Naive B cell (primary cell): ENCODE measurements at regions not wholly inside any gene's neighbourhood (a gene's known extent, or its start where the extent isn't known, plus 50 kb on each side); places are given as distances from the start of the nearest gene placed in this dataset.
A peak's percentile ranks its signal among the peaks of the same experiment; 100 is the strongest.

Experiments used
- ATAC-seq, 2 donors: fragments of 150-1000 bp; cut with Tn5 transposase; 2 replicates each; pipeline ENCODE4 v1.10.0; 2021; ENCODE audit warnings: low read depth in 2 of 2, mild to moderate bottlenecking in 2 of 2, moderate library complexity in 2 of 2
- DNase-seq: peaks from one replicate; pipeline ENCODE4 v3.0.0; 2022
- H3K27ac Mint-ChIP-seq, 6 donors: one replicate each; pipeline ENCODE4 v1.8.0; 2020 to 2022; ENCODE audit warnings: mild to moderate bottlenecking in 6 of 6, mixed read lengths in 6 of 6, moderate library complexity in 5 of 6, inconsistent platforms in 2 of 6
- H3K27me3 Mint-ChIP-seq, 3 donors: one replicate each; pipeline ENCODE4 v1.8.0; 2021 to 2022; ENCODE audit warnings: mixed read lengths in 3 of 3, mild to moderate bottlenecking in 1 of 3
- H3K36me3 Mint-ChIP-seq, 2 donors: one replicate each; pipeline ENCODE4 v1.8.0; 2020 to 2022; ENCODE audit warnings: mixed read lengths in 2 of 2, inconsistent platforms in 1 of 2, mild to moderate bottlenecking in 1 of 2
- H3K4me1 Mint-ChIP-seq, 3 donors: one replicate each; pipeline ENCODE4 v1.8.0; 2020 to 2022; ENCODE audit warnings: mixed read lengths in 3 of 3, inconsistent platforms in 1 of 3, mild to moderate bottlenecking in 1 of 3, moderate library complexity in 1 of 3
- H3K4me3 Mint-ChIP-seq, 8 donors: one replicate each; pipeline ENCODE4 v1.8.0; 2020 to 2022; ENCODE audit warnings: mild to moderate bottlenecking in 8 of 8, mixed read lengths in 8 of 8, moderate library complexity in 8 of 8, inconsistent platforms in 2 of 8
- H3K9me3 Mint-ChIP-seq, 7 donors: one replicate each; pipeline ENCODE4 v1.8.0; 2020 to 2022; ENCODE audit warnings: mixed read lengths in 7 of 7, mild to moderate bottlenecking in 5 of 7, inconsistent platforms in 2 of 7, moderate library complexity in 1 of 7

GRCh38 chr7:156169474-156170370 is 357.5 kb upstream of the SHH start:
- DNase-seq, result no peak
- no peak for ATAC-seq
- no peaks in the 10 kb centered on the region for H3K4me1 Mint-ChIP-seq
- H3K4me3 Mint-ChIP-seq, result no peak overlapping the region
- H3K9me3 Mint-ChIP-seq, result peaks cover 0 to 5% (median 0%) of the 10 kb centered on the region in 7 donors
- H3K36me3 Mint-ChIP-seq, result no peaks in the 10 kb centered on the region
- H3K27ac Mint-ChIP-seq, result no peak overlapping the region
- H3K27me3 Mint-ChIP-seq, result peaks cover 0 to 8% (median 0%) of the 10 kb centered on the region in 3 donors

GRCh38 chr7:156168434-156168833 is 356.2 kb upstream of the SHH start:
- no peaks in the 10 kb centered on the region for H3K36me3 Mint-ChIP-seq
- no peak overlapping the region for H3K4me3 Mint-ChIP-seq
- ATAC-seq (no peak), DNase-seq (no peak)
- peaks cover 0 to 8% (median 0%) of the 10 kb centered on the region in 3 donors for H3K27me3 Mint-ChIP-seq
- peaks cover 0 to 5% (median 0%) of the 10 kb centered on the region in 7 donors for H3K9me3 Mint-ChIP-seq
- no peak overlapping the region for H3K27ac Mint-ChIP-seq
- H3K4me1 Mint-ChIP-seq, result no peaks in the 10 kb centered on the region

GRCh38 chr7:156167987-156168386 is 355.7 kb upstream of the SHH start:
- Mint-ChIP-seq H3K4me3 (no peak overlapping the region), H3K27me3 (peaks cover 0 to 8% (median 0%) of the 10 kb centered on the region in 3 donors), H3K27ac (peak overlapping the region in 1 of 6 donors; percentile 38), H3K36me3 (no peaks in the 10 kb centered on the region), H3K4me1 (no peaks in the 10 kb centered on the region), H3K9me3 (peaks cover 0 to 5% (median 0%) of the 10 kb centered on the region in 7 donors)
- no peak for ATAC-seq
- no peak for DNase-seq

- Mint-ChIP-seq H3K4me3 (no peak overlapping the region), H3K4me1 (no peaks in the 10 kb centered on the region), H3K9me3 (peaks cover 0 to 5% (median 0%) of the 10 kb centered on the region in 7 donors), H3K36me3 (no peaks in the 10 kb centered on the region), H3K27me3 (peaks cover 0 to 8% (median 5%) of the 10 kb centered on the region in 3 donors), H3K27ac (no peak overlapping the region)
- DNase-seq (no peak), ATAC-seq (no peak)
Observed at GRCh38 chr7:156167417-156167807, 355.1 kb upstream of the SHH start.

GRCh38 chr7:156166692-156167416 is 354.6 kb upstream of the SHH start:
- Mint-ChIP-seq H3K36me3 (no peaks in the 10 kb centered on the region), H3K4me3 (no peak overlapping the region), H3K9me3 (peaks cover 0 to 5% (median 0%) of the 10 kb centered on the region in 7 donors), H3K4me1 (no peaks in the 10 kb centered on the region), H3K27ac (no peak overlapping the region), H3K27me3 (peaks cover 0 to 8% (median 5%) of the 10 kb centered on the region in 3 donors)
- no peak for DNase-seq
- no peak for ATAC-seq

- DNase-seq (no peak), ATAC-seq (no peak)
- Mint-ChIP-seq H3K36me3 (no peaks in the 10 kb centered on the region), H3K27me3 (peaks cover 6 to 8% (median 7%) of the 10 kb centered on the region in 3 donors), H3K27ac (no peak overlapping the region), H3K4me1 (no peaks in the 10 kb centered on the region), H3K9me3 (peaks cover 0 to 5% (median 2%) of the 10 kb centered on the region in 7 donors), H3K4me3 (no peak overlapping the region)
Observed at GRCh38 chr7:156163747-156164146, 351.5 kb upstream of the SHH start.

- Mint-ChIP-seq H3K27me3 (peaks cover 8 to 11% (median 9%) of the 10 kb centered on the region in 3 donors), H3K4me3 (no peak overlapping the region), H3K9me3 (peaks cover 0 to 5% (median 2%) of the 10 kb centered on the region in 7 donors), H3K4me1 (no peaks in the 10 kb centered on the region), H3K27ac (no peak overlapping the region), H3K36me3 (no peaks in the 10 kb centered on the region)
- DNase-seq (no peak), ATAC-seq (no peak)
Observed at GRCh38 chr7:156162451-156162850, 350.2 kb upstream of the SHH start.

GRCh38 chr7:156160811-156161210 is 348.5 kb upstream of the SHH start:
- H3K36me3 Mint-ChIP-seq, result no peaks in the 10 kb centered on the region
- H3K4me3 Mint-ChIP-seq, result peak overlapping the region in 1 of 8 donors; percentile 22
- no peaks in the 10 kb centered on the region for H3K4me1 Mint-ChIP-seq
- peaks cover 0 to 5% (median 0%) of the 10 kb centered on the region in 7 donors for H3K9me3 Mint-ChIP-seq
- ATAC-seq (no peak), DNase-seq (no peak)
- peaks cover 0 to 11% (median 9%) of the 10 kb centered on the region in 3 donors for H3K27me3 Mint-ChIP-seq
- H3K27ac Mint-ChIP-seq, result no peak overlapping the region

GRCh38 chr7:156158693-156159092 is 346.4 kb upstream of the SHH start:
- no peaks in the 10 kb centered on the region for H3K4me1 Mint-ChIP-seq

GRCh38 chr7:156158213-156158612 is 345.9 kb upstream of the SHH start:
- ATAC-seq, result no peak
- no peaks in the 10 kb centered on the region for H3K36me3 Mint-ChIP-seq
- no peak for DNase-seq
- H3K9me3 Mint-ChIP-seq, result peaks cover 0 to 8% (median 0%) of the 10 kb centered on the region in 7 donors
- H3K27me3 Mint-ChIP-seq, result peaks cover 0 to 13% (median 9%) of the 10 kb centered on the region in 3 donors
- H3K27ac Mint-ChIP-seq, result no peak overlapping the region
- no peak overlapping the region for H3K4me3 Mint-ChIP-seq
- H3K4me1 Mint-ChIP-seq, result no peaks in the 10 kb centered on the region

More at GRCh38 chr7:156158693-156159092, 346.4 kb upstream of the SHH start:
- Mint-ChIP-seq H3K27ac (no peak overlapping the region), H3K27me3 (peaks cover 0 to 11% (median 9%) of the 10 kb centered on the region in 3 donors), H3K4me3 (no peak overlapping the region), H3K9me3 (peaks cover 0 to 5% (median 0%) of the 10 kb centered on the region in 7 donors), H3K36me3 (no peaks in the 10 kb centered on the region)
- ATAC-seq, result no peak
- no peak for DNase-seq

GRCh38 chr7:156157409-156158012 is 345.2 kb upstream of the SHH start:
- H3K4me1 Mint-ChIP-seq, result no peaks in the 10 kb centered on the region

GRCh38 chr7:156156734-156157408 is 344.6 kb upstream of the SHH start:
- Mint-ChIP-seq H3K27ac (no peak overlapping the region), H3K27me3 (peaks cover 0 to 16% (median 4%) of the 10 kb centered on the region in 3 donors), H3K4me1 (no peaks in the 10 kb centered on the region), H3K36me3 (no peaks in the 10 kb centered on the region), H3K9me3 (peaks cover 0 to 5% (median 0%) of the 10 kb centered on the region in 7 donors), H3K4me3 (peak overlapping the region in 1 of 8 donors; percentile 60)
- DNase-seq, result no peak
- no peak for ATAC-seq

More at GRCh38 chr7:156157409-156158012, 345.2 kb upstream of the SHH start:
- H3K4me3 Mint-ChIP-seq, result peak overlapping the region in 1 of 8 donors; percentile 51
- H3K27ac Mint-ChIP-seq, result no peak overlapping the region
- H3K36me3 Mint-ChIP-seq, result no peaks in the 10 kb centered on the region
- DNase-seq, result no peak
- H3K9me3 Mint-ChIP-seq, result peaks cover 0 to 5% (median 0%) of the 10 kb centered on the region in 7 donors
- H3K27me3 Mint-ChIP-seq, result peaks cover 0 to 16% (median 5%) of the 10 kb centered on the region in 3 donors
- no peak for ATAC-seq
